Stimulated activated CD4-positive, alpha-beta T cell treated with anti-CD3 and anti-CD28 coated beads, Interleukin-2, amount 100 ng/mL, for 48 hours (primary cell): ENCODE measurements at regions not wholly inside any gene's neighbourhood (a gene's known extent, or its start where the extent isn't known, plus 50 kb on each side); places are given as distances from the start of the nearest gene placed in this dataset.
"Not testable (repeated sequence)": the region's sequence is repeated elsewhere in the genome, so short reads cannot be mapped to it uniquely, and the experiment has no call there.

Experiments
- DNase-seq, 2 donors: peaks; one replicate each; pipeline ENCODE4 v3.0.0-alpha.2; 2020

DNA sequence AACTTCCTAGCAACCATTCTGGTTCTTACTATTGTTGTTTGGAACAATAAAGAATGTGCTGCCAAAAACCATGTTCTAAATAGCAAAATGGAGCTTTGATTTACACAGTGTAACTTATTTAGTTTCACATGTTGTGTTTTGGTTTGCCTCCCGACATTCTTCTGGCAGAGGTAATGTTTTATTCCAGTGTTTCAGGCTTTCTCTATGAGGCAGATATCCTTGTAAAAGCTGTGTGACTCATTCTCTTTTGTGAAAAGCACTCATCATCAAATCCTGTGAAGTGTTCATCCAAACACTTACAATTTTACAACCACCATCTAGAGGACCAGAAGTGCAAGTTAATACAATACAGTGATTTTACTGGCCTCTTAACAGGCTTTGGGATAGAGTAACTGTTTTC is 219.0 kb upstream of the GIMD1 start:
- DNase-seq = no peak

DNA sequence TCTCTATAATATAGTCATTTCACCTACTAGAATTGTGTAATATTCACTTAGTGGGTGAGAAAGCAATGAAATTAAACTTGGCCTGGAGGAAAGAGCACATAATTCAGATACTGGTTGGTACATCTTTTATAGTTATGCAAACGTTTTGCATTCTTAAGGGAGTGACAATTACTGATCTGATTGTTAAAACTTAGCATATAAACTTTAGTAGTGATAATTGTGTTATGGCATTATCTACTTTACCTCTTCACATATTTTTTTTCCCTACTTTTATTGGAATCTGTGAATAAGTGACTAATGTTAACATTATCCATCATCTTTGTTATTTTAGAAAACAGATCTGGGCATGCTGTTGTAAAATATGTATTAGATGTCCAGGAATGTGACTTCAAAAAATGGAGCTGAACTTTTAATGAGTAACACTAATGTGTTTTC is 217.4 kb upstream of the GIMD1 start:
- no peak for DNase-seq

DNA sequence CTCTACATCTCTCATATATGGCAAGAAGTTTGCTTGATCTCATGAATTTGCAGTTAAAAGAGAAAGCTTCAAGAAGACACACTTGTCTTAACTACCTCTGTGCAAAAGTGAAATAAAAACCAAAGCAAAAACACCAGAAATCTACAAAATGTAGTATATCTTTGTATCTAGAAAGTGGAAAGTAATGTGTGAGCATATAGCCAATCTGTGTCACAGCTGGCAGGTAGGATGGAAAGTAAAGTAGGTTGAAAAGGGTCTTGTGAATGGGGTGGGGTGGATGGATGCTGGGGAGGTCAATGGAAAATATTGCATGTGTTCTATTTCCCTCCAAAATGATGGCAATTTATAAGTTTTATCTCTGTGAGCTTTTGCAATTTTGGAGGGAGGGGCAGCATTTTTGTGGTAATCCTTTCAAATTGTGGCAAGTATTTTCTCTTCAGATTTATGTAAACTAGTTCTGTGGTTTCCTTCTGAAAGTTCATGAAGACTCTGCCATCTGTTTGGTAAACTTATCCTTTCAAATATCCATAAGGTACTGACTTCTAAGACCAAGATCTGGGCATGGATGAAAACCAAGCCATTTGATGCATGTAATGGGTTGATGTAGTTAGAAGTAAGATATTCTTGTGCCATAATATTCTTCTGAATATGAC is 215.9 kb upstream of the GIMD1 start:
- no peak for DNase-seq

DNA sequence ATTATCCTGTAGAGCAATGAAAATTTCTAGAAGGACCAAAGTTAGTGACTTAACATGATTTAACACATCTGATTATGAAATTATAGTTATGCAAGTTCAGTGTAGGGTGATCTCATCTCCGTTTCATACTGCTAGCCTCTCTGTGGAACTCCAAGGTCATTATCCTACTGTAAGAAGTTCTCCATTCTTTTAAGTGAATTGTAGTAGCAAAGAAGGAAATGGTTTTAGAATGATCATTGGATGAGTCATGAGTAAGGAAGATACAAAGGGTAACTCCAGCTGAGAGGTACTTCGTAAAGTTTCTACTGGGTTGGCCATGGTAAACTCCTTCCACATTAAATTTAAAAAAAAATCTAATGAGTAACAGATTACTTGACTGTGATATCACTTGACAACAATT is 215.0 kb upstream of the GIMD1 start:
- no peak for DNase-seq

DNA sequence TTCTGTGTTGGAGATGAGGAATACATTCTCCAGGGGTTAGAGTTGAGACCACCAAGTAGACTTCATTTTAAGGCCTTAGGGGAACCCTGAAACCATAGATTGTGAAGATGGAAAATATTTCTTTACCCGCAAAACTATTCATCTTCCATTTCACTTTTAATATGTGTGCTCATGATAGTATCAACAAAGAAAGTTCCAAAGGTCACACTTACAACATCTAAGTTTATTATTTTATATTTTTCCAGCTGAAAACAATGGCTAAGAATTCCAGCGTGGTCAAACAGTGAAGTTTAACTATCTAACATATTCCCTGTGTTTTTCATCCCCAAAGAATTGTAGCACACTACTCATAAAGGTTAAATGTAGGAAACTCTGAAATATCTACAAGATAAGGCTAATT is 214.5 kb upstream of the GIMD1 start:
- no peak for DNase-seq

DNA sequence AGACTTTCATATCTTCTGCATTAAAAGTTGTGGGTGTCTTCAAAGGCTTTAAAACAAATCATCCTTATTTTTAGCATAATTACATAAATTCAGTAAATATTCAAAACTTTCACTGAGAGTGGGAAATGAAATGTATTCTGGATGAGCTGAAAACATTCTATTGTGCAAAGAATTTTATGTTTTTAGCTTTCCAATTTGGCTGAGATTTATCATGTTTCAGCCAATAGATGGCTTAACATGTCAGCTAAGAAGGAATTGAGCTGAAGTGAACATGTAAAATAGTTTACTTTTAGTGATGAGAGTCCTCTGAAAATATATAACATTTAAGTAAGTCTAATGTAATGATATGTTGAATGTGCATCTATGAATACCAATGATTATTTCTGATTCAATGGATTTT is 213.5 kb upstream of the GIMD1 start:
- no peak for DNase-seq

DNA sequence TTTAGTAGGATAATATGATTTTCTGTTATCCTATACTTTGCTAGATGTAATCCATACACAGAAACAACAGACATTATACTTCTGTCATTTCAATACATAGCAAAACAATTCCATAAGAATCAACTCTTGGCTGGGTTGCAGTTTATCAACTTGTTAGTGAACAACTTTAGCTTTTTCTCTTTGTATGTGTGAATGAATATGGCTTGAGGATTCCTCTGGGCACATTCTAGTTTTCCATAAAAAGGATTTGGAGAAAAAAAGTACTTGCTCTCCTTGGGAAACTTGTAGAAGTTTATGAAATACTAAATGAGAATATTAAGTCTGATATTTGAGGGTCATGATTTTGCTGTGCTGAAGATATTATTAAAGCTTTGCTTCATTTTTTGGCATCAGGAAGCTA is 210.7 kb upstream of the GIMD1 start:
- DNase-seq = no peak

DNA sequence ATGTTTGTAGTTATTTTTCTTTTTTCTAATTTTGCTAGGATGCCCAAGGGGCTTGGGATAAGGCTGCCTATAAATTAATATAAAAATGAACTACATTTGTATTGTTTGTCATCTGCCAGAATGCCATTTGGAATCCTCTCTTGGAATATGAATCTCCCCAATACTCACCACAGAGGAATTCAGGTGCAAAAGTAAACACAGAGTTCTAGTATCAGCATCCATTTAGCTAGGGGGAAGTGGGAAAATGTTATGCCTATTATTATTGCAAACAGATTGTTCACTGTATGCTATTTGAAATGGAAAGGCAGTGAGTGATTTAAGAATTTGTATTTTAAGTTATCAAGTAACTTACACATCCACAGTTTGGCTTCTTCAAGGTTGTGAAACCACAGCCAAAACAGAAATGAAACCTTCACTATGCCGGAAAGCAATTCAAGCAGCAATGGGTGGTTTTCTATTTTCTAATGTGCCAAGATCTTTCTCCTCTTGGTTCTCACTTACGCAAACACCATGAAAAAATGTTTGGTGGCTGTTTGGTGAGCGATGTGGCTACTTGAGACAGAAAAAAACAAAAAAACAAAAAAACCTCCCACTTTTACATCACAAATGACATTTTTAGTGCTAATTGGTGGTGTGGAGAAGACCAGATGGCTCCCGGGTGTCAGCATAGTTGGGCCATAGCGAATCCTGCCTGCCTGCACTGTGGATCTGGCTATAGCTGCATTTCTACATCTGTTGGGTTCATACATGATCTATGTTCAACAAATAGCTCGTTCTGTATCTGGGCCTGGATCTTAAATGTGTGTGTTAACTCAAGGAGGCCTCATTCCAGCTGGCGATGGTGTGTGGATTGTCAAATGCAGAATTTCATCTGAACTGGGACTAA is 200.8 kb upstream of the GIMD1 start:
- DNase-seq = no peak

DNA sequence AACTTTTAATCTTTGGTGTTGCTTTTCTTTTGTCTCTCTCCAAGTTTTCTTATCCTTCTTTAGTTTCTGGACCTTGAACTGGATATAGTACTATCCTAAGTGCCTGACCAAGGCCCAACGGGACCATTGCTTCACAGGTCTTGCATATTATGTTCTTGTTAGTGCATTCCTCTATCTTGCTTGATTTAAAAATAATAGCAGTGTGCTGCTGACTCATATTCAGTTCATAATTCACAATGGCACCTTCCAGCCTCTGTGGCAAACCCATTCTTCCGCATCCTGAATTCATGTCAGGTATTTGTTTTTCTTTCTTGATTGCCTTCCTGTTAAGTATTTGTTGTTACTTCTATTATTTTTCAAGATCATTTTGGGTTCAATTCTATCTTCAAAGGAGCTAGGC is 197.1 kb upstream of the GIMD1 start:
- DNase-seq = no peak

DNA sequence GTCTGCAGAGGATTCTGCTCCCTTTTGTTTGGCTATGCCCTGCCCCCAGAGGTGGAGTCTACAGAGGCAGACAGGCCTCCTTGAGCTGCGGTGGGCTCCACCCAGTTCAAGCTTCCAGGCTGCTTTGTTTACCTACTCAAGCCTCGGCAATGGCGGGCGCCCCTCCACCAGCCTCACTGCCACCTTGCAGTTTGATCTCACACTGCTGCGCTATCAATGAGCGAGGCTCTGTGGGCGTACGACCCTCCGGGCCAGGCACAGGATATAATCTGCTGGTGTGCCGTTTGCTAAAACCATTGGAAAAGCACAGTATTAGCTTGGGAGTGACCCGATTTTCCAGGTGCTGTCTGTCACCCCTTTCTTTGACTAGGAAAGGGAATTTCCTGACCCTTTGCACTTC is 195.1 kb upstream of the GIMD1 start:
- not testable (repeated sequence) for DNase-seq

DNA sequence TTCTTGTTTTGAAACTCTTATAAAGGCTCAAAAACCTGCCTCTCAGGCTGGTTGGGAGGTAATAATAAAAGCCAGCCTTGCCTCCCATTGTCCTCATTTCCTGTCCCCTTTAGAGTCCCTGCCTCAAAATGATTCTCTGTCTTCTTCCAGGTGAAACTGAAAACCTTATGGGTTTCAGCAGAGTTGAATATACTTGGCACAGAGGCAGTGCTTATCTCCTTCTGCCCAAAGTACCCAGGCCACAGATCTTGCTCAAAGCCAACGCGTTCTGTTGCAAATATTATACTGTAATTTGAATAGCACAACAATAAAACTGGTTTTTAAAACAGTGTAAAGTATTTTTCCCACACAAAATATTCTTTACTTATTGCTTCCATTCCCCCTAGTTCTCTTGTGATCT is 183.1 kb upstream of the GIMD1 start:
- DNase-seq = no peak

DNA sequence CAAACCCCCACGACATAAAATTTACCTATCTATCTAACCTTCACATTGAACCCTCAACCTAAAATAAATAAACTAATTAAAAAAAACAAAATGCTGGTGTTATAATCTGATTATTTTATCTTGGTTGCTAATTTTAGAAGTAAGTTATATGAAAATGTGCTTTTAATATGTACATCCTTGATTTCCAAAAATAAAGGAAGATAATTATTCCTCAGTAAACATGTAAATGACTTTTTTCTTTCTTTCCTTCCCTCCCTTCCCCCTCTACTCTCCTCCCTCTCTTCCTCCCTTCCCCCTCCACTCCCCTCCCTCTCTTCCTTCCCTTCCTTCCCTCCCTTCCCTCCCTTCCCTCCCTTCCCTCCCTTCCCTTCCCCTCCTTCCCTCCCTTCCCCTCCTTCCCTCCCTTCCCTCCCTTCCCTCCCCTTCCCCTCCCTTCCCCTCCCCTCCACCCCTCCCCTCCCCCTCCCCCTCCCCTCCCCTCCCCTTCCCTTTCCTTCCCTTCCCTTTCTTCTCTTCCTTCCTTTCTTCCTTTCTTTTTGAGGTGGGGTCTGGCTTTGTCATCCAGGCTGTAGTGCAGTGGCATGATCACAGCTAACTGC is 180.0 kb upstream of the GIMD1 start:
- DNase-seq = no peak

DNA sequence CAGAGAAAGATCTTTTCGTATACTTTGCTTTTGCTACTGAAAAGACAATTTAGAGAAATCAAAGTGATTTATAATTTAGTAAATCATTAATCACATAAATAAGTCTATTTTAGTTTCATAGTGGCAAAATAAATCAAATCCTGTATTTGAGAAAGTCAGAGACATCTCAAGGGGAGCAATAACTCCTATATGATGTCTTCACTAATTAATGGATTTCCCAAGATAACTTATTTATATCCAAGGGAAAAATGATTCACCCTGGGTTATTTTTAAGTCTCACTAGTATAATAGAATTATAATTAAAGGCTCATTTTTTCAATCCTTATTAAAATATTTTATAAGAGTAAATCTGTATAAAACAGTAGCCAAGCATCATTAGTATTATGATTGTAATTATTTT is 177.8 kb upstream of the GIMD1 start:
- no peak for DNase-seq

DNA sequence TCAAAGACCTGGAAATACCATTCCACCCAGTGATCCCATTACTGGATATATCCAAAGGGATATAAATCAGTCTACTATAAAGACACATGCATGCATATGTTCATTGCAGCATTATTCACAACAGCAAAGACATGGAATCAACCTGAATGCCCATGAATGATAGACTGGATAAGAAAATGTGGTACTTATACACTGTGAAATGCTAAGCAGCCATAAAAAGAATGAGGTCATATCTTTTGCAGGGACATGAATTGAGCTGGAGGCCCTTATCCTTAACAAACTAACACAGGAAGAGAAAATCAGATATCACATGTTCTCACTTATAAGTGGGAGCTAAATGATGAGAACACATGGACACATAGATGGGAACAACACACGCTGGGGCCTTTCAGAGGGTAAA is 174.0 kb upstream of the GIMD1 start:
- not testable (repeated sequence) for DNase-seq

DNA sequence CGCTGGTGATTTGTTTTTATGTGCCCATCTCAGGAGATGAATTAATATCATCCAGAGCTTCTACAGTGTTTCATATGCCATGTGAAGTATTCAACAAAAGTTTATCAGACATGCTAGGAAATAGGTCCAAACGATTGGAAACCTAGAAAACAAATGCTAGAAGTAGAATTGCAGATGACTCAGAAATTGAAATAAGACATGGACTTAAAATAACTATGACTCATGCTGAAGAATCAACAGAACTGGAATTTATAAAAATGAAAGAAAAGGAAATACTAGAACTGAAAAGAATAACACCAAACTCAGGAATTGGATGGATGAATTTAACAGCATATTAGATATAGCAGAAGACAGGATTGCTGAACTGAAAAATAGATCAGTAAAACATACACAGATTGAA is 172.7 kb upstream of the GIMD1 start:
- no peak for DNase-seq

DNA sequence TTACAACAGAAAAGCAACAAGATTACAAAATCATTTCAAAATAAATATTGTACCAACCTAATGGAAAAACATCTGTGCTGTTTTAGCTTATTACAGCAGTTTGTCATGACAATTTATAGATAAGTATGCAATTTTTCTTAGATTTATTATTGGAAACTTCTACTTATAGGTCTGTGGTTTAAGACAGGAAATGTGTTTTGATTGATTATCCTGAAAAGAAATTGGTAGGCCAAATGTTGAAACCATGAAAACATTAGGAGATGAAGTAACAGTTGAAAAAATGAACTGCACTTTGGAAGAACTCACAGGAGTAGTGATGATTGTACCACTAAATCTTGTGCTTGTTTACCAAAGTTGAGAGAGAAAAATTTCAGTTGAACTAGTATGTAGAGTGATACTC is 162.2 kb upstream of the GIMD1 start:
- DNase-seq = no peak

DNA sequence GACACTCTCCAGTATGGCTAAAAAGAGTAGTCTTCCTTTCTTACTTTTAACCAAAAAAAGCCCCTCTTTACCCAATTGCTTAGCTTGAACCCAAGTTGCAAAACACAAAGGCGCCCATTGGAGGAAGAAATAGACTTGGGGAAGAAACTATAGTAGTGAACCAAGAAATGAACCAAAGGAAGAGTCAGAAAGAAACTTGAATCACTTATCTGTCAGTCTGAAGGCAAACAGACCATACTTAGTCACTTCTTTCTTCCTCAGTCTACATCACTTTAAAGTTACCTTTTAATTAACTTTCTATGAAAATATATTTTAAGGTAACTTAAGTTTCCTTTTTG is 161.4 kb upstream of the GIMD1 start:
- no peak for DNase-seq

DNA sequence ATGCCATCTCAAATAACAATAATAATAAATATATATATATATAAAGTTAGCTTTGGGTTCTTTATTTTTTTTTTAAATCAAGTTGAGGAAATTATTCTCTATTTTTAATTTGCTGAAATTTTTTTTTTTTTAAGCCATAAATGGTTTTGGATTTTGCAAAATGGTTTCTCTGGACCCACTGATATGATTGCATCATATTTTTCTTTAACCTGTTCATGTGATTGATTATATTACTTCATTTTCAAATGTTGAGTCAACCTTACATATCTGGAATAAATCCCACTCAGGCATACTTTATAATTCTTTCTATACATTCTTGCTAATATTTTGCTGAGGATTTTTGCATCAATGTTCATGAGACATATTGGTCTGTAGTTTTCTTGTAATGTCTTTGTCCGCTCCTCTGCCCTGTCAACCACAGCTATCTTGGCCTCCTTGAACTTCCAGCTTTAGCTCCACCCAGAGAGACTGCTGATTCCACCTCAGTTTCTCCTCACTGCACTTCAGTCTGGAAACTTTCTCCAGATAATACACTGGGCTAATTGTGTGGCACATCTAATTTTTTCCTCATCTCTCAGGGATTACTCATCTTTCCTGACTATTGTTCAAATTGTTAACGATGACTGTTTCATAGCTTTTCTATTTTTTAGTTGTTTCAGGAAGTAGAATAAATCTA is 160.9 kb upstream of the GIMD1 start:
- DNase-seq = no peak

DNA sequence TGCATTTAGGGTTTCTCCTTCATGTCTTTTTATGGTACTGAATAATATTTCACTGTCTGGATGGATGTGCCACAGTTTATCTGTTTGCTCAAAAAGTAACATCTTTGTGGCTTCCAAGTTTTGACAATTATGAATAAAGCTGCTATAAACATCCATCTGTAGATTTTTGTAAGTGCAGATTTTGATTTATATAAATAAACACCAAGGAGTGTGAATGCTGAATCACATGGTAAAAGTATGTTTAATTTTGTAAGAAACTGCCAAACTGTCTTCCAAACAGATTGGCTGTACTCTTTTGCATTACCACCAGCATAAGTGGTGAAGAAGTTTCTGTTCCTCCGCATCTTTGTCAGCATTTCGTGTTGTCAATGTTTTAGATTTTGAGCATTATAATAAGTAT is 158.7 kb upstream of the GIMD1 start:
- DNase-seq = no peak

DNA sequence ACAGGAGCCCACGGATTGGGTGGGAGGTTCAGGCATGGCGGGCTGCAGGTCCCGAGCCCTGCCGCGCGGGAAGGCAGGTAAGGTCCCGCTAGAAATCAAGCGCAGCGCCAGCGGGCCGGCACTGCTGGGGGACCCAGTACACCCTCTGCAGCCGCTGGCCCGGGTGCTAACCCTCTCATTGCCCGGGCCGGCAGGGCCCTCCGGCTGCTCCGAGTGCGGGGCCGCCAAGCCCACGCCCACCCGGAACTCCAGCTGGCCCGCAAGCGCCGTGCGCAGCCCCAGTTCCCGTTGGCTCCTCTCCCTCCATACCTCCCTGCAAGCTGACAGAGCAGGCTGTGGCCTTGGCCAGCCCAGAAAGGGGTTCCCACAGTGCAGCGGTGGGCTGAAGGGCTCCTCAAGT is 156.8 kb upstream of the GIMD1 start:
- not testable (repeated sequence) for DNase-seq

DNA sequence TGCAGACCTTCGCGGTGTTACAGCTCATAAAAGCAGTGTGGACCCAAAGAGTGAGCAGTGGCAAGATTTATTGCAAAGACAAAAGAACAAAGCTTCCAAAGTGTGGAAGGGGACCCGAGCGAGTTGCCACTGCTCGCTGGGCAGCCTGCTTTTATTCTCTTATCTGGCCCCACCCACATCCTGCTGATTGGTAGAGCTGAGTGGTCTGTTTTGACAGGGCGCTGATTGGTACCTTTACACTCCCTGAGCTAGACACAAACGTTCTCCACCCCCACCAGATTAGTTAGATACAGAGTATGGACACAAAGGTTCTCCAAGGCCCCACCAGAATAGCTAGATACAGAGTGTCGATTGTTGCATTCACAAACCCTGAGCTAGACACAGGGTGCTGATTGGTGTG is 156.2 kb upstream of the GIMD1 start:
- DNase-seq = not testable (repeated sequence)

DNA sequence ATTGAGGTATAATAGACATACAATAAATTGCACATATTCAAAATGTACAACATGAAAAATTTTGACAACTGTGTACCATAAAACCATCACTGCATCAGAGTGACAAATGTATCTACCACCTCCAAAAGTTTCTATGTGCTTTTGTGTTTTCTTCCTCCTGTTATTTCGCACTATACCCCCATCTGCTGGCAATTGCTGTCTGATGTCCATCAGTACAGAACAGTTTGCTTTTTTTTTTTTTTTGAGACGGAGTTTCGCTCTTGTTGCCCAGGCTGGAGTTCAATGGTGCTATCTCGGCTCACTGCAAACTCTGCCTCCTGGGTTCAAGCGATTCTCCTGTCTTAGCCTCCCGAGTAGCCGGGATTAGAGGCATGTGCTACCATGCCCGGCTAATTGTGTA is 154.3 kb upstream of the GIMD1 start:
- no peak for DNase-seq

DNA sequence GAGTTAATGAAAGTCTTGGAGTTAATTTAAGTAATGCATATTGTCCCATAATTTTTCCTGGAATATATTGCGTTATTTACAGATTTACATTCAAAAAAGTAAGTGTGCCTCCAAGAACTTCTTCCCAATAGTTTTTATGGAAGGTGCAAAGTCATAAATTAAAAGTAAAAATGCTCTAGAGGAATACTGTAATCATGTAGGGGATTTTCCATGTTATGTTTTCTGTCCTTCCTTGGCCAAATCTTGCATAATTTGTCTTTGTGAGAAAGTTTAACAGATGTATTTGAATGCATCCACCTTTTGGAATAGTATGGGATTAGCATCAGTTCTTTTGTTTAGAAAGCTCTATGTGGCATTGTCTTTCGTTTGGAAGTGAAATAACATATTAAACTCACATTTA is 144.1 kb upstream of the GIMD1 start:
- DNase-seq = no peak

DNA sequence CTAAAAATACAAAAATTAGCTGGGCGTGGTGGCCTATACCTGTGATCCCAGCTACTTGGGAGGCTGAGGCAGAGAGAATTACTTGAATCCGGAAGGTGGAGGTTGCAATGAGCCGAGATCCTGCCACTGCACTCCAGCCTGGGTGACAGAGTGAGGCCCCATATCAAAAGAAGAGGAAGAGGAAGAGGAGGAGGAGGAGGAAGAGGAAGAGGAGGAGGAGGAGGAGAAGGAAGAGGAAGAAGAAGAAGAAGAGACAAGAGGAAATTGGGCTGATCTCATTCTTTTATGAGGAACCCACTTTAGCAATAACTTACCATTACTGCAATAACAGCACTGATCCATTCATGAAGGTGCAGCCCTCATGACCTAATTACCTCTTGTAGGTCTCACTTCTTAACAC is 138.9 kb upstream of the GIMD1 start:
- no peak for DNase-seq
